H1 (cell line): ENCODE measurements at regions not wholly inside any gene's neighbourhood (a gene's known extent, or its start where the extent isn't known, plus 50 kb on each side); places are given as distances from the start of the nearest gene placed in this dataset.

Source experiments
- CTCF ChIA-PET: fragments of 300-600 bp; sonication (Branson Sonifier 250); formaldehyde crosslinking; loops from one replicate; lab custom pipeline; 2021; ENCODE audit not compliant: partially characterized antibody; lab: Charles Lee
- POLR2A ChIA-PET: fragments of 300-600 bp; sonication (Branson Sonifier 250); formaldehyde crosslinking; loops from one replicate; lab custom pipeline; 2021; ENCODE audit warnings: inconsistent platforms; ENCODE audit not compliant: partially characterized antibody; lab: Charles Lee
- DNase-seq, 2 experiments: peaks; one replicate each; pipeline versions ENCODE4 v3.0.0 to v3.0.0-alpha.2; 2010 to 2022; ENCODE audit warnings: low spot score in 2 of 2, low read depth in 1 of 2, mixed read lengths in 1 of 2
- FAIRE-seq: peaks from 2 replicates; lab custom pipeline; 2011; peaks lifted over from hg19 to GRCh38; lab: Jason Lieb, UNC
- H2AFZ ChIP-seq: 2 replicates; pipeline ENCODE4 v1.8.1; 2012; ENCODE audit warnings: low read length, inconsistent platforms
- H2AK5ac ChIP-seq: 2 replicates; pipeline ENCODE4 v1.6.1; 2013; ENCODE audit warnings: low read depth, low read length
- H2BK120ac ChIP-seq: replicated peaks from 2 replicates; pipeline ENCODE3; 2013; ENCODE audit warnings: low read depth, low read length, inconsistent platforms
- H2BK12ac ChIP-seq: 2 replicates; pipeline ENCODE4 v1.6.1; 2013; ENCODE audit warnings: low read depth, low read length
- H2BK15ac ChIP-seq: 2 replicates; pipeline ENCODE4 v1.6.1; 2013; ENCODE audit warnings: low read length
- H2BK20ac ChIP-seq: 2 replicates; pipeline ENCODE4 v1.6.1; 2013; ENCODE audit warnings: low read length
- H2BK5ac ChIP-seq: 2 replicates; pipeline ENCODE4 v1.6.1; 2013; ENCODE audit warnings: low read depth, low read length
- H3K14ac ChIP-seq: 2 replicates; pipeline ENCODE4 v1.6.1; 2013; ENCODE audit warnings: inconsistent platforms; ENCODE audit not compliant: insufficient read length
- H3K18ac ChIP-seq: 2 replicates; pipeline ENCODE4 v1.6.1; 2013; ENCODE audit warnings: low read length; ENCODE audit errors: extremely low read depth
- H3K23ac ChIP-seq: 2 replicates; pipeline ENCODE4 v1.6.1; 2013; ENCODE audit warnings: inconsistent platforms; ENCODE audit not compliant: insufficient read length
- H3K23me2 ChIP-seq: 2 replicates; pipeline ENCODE4 v1.6.1; 2013; ENCODE audit warnings: low read depth, low read length
- H3K27ac ChIP-seq: 2 replicates; pipeline ENCODE4 v1.6.1; 2011; ENCODE audit warnings: low read depth, low read length, inconsistent platforms
- H3K27me3 ChIP-seq, 4 experiments: replicated peaks in 1 of 4; 1 replicate in 1 of 4; 2 replicates in 3 of 4; pipeline versions ENCODE4 v1.6.1 to v1.8.1; 2011 to 2013; ENCODE audit warnings: low read length in 3 of 4, mild to moderate bottlenecking in 3 of 4, inconsistent platforms in 2 of 4, mixed read lengths in 2 of 4, moderate library complexity in 1 of 4; ENCODE audit not compliant: control insufficient read depth in 3 of 4, insufficient read depth in 3 of 4; ENCODE audit errors: extremely low read depth in 1 of 4
- H3K36me3 ChIP-seq, 4 experiments: 2 replicates each; pipeline versions ENCODE4 v1.6.1 to v1.8.1; 2011 to 2013; ENCODE audit warnings: mild to moderate bottlenecking in 4 of 4, low read length in 3 of 4, moderate library complexity in 2 of 4, control low read depth in 1 of 4, inconsistent platforms in 1 of 4; ENCODE audit not compliant: insufficient read depth in 4 of 4, control insufficient read depth in 2 of 4
- H3K4ac ChIP-seq: replicated peaks from 2 replicates; pipeline ENCODE3; 2013; ENCODE audit warnings: low read length, low read depth, mixed read lengths, inconsistent platforms; ENCODE audit not compliant: insufficient read length
- H3K4me1 ChIP-seq, 4 experiments: replicated peaks in 1 of 4; 1 replicate in 1 of 4; 2 replicates in 3 of 4; pipeline versions ENCODE4 v1.6.1 to v1.8.1; 2011 to 2013; ENCODE audit warnings: low read length in 3 of 4, inconsistent platforms in 2 of 4, mixed read lengths in 1 of 4; ENCODE audit not compliant: insufficient read depth in 4 of 4, control insufficient read depth in 3 of 4
- H3K4me2 ChIP-seq, 2 experiments: 2 replicates each; pipeline versions ENCODE4 v1.6.1 to v1.8.1; 2011 to 2013; ENCODE audit warnings: low read depth in 2 of 2, low read length in 2 of 2, control low read depth in 1 of 2, inconsistent platforms in 1 of 2, mild to moderate bottlenecking in 1 of 2; ENCODE audit not compliant: insufficient read depth in 1 of 2
- H3K4me3 ChIP-seq, 4 experiments: fragments of 200-600, 300-600 bp in 1 of 4; sonication (generic), shearing (Covaris generic), sonication (Bioruptor Twin) in 1 of 4; 2 replicates each; pipeline versions ENCODE4 v1.5.1 to v1.8.1; 2011 to 2016; ENCODE audit warnings: low read length in 4 of 4, low read depth in 3 of 4, control low read depth in 2 of 4, inconsistent platforms in 2 of 4, mild to moderate bottlenecking in 2 of 4, mixed read lengths in 1 of 4, moderate library complexity in 1 of 4; ENCODE audit not compliant: insufficient read depth in 2 of 4; ENCODE audit errors: extremely low read depth in 1 of 4
- H3K56ac ChIP-seq: replicated peaks from 2 replicates; pipeline ENCODE3; 2013; ENCODE audit warnings: low read depth, mild to moderate bottlenecking, mixed read lengths, low read length, inconsistent platforms; ENCODE audit not compliant: insufficient read length
- H3K79me1 ChIP-seq: 2 replicates; pipeline ENCODE4 v1.6.1; 2013; ENCODE audit warnings: low read depth, low read length, control low read depth
- H3K79me2 ChIP-seq, 2 experiments: 2 replicates each; pipeline versions ENCODE4 v1.6.1 to v1.8.1; 2012 to 2013; ENCODE audit warnings: low read length in 2 of 2, mild to moderate bottlenecking in 2 of 2, inconsistent platforms in 1 of 2; ENCODE audit not compliant: insufficient read depth in 2 of 2, control insufficient read depth in 1 of 2
- H3K9ac ChIP-seq, 4 experiments: replicated peaks in 1 of 4; 1 replicate in 1 of 4; 2 replicates in 3 of 4; pipeline versions ENCODE4 v1.6.1 to v1.8.1; 2011 to 2013; ENCODE audit warnings: low read depth in 3 of 4, low read length in 3 of 4, control low read depth in 2 of 4, mild to moderate bottlenecking in 2 of 4, moderate library complexity in 2 of 4, inconsistent platforms in 1 of 4; ENCODE audit errors: extremely low read depth in 1 of 4
- H3K9me3 ChIP-seq, 2 experiments: 2 replicates each; pipeline versions ENCODE4 v1.6.1 to v1.8.1; 2012 to 2013; ENCODE audit warnings: mild to moderate bottlenecking in 2 of 2, moderate library complexity in 2 of 2, control low read depth in 1 of 2, inconsistent platforms in 1 of 2, low read depth in 1 of 2, low read length in 1 of 2, mixed read lengths in 1 of 2; ENCODE audit not compliant: insufficient read depth in 2 of 2
- H4K20me1 ChIP-seq, 2 experiments: replicated peaks in 1 of 2; 2 replicates each; pipeline versions ENCODE3 to v1.8.1; 2011 to 2013; ENCODE audit warnings: inconsistent platforms in 2 of 2, low read length in 2 of 2, mild to moderate bottlenecking in 1 of 2; ENCODE audit not compliant: insufficient read depth in 2 of 2, control insufficient read depth in 1 of 2
- H4K5ac ChIP-seq: 2 replicates; pipeline ENCODE4 v1.6.1; 2013; ENCODE audit warnings: low read length, low read depth, mixed read lengths, inconsistent platforms; ENCODE audit not compliant: insufficient read length
- H4K8ac ChIP-seq: 2 replicates; pipeline ENCODE4 v1.8.0; 2013; ENCODE audit warnings: mild to moderate bottlenecking, moderate library complexity, low read length, inconsistent platforms; ENCODE audit not compliant: insufficient read depth; ENCODE audit errors: extremely low read depth
- H4K91ac ChIP-seq: replicated peaks from 2 replicates; pipeline ENCODE3; 2013; ENCODE audit warnings: low read length, mixed read lengths, inconsistent platforms; ENCODE audit not compliant: insufficient read length
- BACH1 ChIP-seq: IDR thresholded peaks from 2 replicates; pipeline ENCODE4 v1.6.1; 2012; ENCODE audit warnings: low read length, improper control_type of control experiment
- CTCF ChIP-seq, 3 experiments: IDR thresholded peaks; 1 replicate in 2 of 3; 2 replicates in 1 of 3; pipeline versions ENCODE4 v1.5.1 to v1.6.1; 2011; ENCODE audit warnings: low read length in 3 of 3, mild to moderate bottlenecking in 3 of 3, inconsistent platforms in 2 of 3, low read depth in 1 of 3, moderate library complexity in 1 of 3; ENCODE audit not compliant: insufficient read depth in 1 of 3; ENCODE audit errors: control extremely low read depth in 1 of 3
- GABPA ChIP-seq: IDR thresholded peaks from 2 replicates; pipeline ENCODE4 v1.6.1; 2011; ENCODE audit warnings: mild to moderate bottlenecking, low read length, moderate library complexity, borderline replicate concordance; ENCODE audit not compliant: insufficient read depth
- HDAC6 ChIP-seq: IDR thresholded peaks from one replicate; pipeline ENCODE4 v1.7.1; 2012; ENCODE audit warnings: low read depth, mild to moderate bottlenecking, inconsistent platforms, low read length, moderate library complexity
- WGBS, 2 experiments: shearing (Covaris generic) in 1 of 2; methylation state at CpG; one replicate each; pipeline versions ENCODE4 v1.1.6 to v1.1.7; 2013 to 2015; ENCODE audit warnings: low lambda C conversion rate in 2 of 2, mixed read lengths in 2 of 2, inconsistent platforms in 1 of 2, low coverage in 1 of 2, missing lambda C conversion rate in 1 of 2; ENCODE audit not compliant: insufficient replicate concordance in 2 of 2, insufficient coverage in 1 of 2, insufficient read length in 1 of 2; ENCODE audit errors: extremely low coverage in 1 of 2, missing lambda C conversion rate in 1 of 2; 5-methylcytosine and 5-hydroxymethylcytosine counted together

- no peak for FAIRE-seq
- CTCF ChIA-PET = interaction anchor here (0.7 to 7.4 kb wide), 8 partner anchors 9 to 1562 kb away, joined by 3 to 48 read pairs (median 4); no protein-coding TSS in a partner anchor
- TF ChIP-seq HDAC6 (no peak), BACH1 (no peak), GABPA (no peak), CTCF (IDR thresholded peaks at IDR 0.05; ENCODE audit: control extremely low read depth in 1 of 3, insufficient read depth in 1 of 3, low read depth in 1 of 3, low read length in 3 of 3) (no peak)
Measured at GRCh38 chr16:87075319-87075860, 241.8 kb downstream of the C16orf95 start.

More at GRCh38 chr16:87075319-87075860, 241.8 kb downstream of the C16orf95 start:
- Histone ChIP-seq H3K36me3 (no peaks in the 10 kb centered on the region), H4K5ac (no peak overlapping the region), H3K23ac (no peak overlapping the region), H2BK120ac (no peak overlapping the region), H2AFZ (no peak overlapping the region), H3K4me3 (no peak overlapping the region), H3K27me3 (no peaks in the 10 kb centered on the region), H3K27ac (no peak overlapping the region), H3K14ac (no peak overlapping the region), H3K4me1 (no peaks in the 10 kb centered on the region; a peak in 3 of 7 replicates), H2BK15ac (no peak overlapping the region), H3K9me3 (0 out of 4 replicates have a peak, but pooled peaks cover 0 to 7% of the 10 kb centered on the region in 2 experiments), H3K79me1 (no peaks in the 10 kb centered on the region), H4K20me1 (peaks cover 0 to 2% of the 10 kb centered on the region in 2 experiments), H4K8ac (no peak overlapping the region; the same call in 1 of the 2 replicates), H2BK12ac (no peak overlapping the region), H2BK20ac (no peak overlapping the region), H3K56ac (no peak overlapping the region), H3K79me2 (no peaks in the 10 kb centered on the region), H3K9ac (no peak overlapping the region), H3K4ac (no peak overlapping the region), H3K18ac (no peak overlapping the region), H4K91ac (no peak overlapping the region), H2BK5ac (no peak overlapping the region), H3K23me2 (no peaks in the 10 kb centered on the region), H2AK5ac (peak overlapping the region; percentile 78; the same call in 1 of the 2 replicates), H3K4me2 (no peak overlapping the region)
- DNase-seq = no peak
- POLR2A ChIA-PET = interaction anchor here (1.0 kb wide), 1 partner anchor 32 kb away, joined by 3 read pairs; no protein-coding TSS in a partner anchor
- WGBS, 2 experiments = 94% methylated on average over 12 of the region's 12 CpGs; no CpG with 5 or more reads in 1 of the 2 experiments
